CD4-positive, alpha-beta T cell (primary cell): ENCODE measurements at regions not wholly inside any gene's neighbourhood (a gene's known extent, or its start where the extent isn't known, plus 50 kb on each side); places are given as distances from the start of the nearest gene placed in this dataset.

Experiments
- ATAC-seq: fragments of 200-7000 bp; cut with Tn5 transposase; one replicate; pipeline ENCODE4 v1.10.0; 2022; ENCODE audit warnings: mild to moderate bottlenecking; ENCODE audit not compliant: poor library complexity
- CTCF ChIA-PET: fragments of 350-600 bp; sonication (Branson Sonifier 250); formaldehyde crosslinking; loops from one replicate; lab custom pipeline; 2021; ENCODE audit warnings: antibody characterized with exemption, inconsistent platforms; lab: Charles Lee
- POLR2A ChIA-PET: fragments of 350-600 bp; sonication (Branson Sonifier 250); formaldehyde crosslinking; loops from one replicate; lab custom pipeline; 2021; ENCODE audit warnings: antibody characterized with exemption, inconsistent platforms; lab: Charles Lee
- DNase-seq, 14 experiments: peaks; one replicate each; pipeline ENCODE4 v3.0.0-alpha.2; 2013 to 2020; ENCODE audit warnings: mixed read lengths in 2 of 14
- H3K27ac ChIP-seq, 2 donors: one replicate each; pipeline versions ENCODE4 v1.5.1 to v1.7.0; 2013; ENCODE audit warnings: low read length in 2 of 2, low read depth in 1 of 2, mild to moderate bottlenecking in 1 of 2
- H3K27me3 ChIP-seq, 2 experiments: 1 replicate in 1 of 2; 2 replicates in 1 of 2; pipeline versions ENCODE4 v1.6.1 to v1.7.0; 2013; ENCODE audit warnings: low read length in 2 of 2, control low read depth in 1 of 2, mild to moderate bottlenecking in 1 of 2, moderate library complexity in 1 of 2; ENCODE audit not compliant: insufficient read depth in 2 of 2, control insufficient read depth in 1 of 2
- H3K36me3 ChIP-seq: one replicate; pipeline ENCODE4 v1.6.1; 2013; ENCODE audit warnings: low read length, control low read depth; ENCODE audit not compliant: insufficient read depth
- H3K4me1 ChIP-seq: one replicate; pipeline ENCODE4 v1.6.1; 2013; ENCODE audit warnings: low read length, control low read depth; ENCODE audit not compliant: insufficient read depth
- H3K4me3 ChIP-seq: one replicate; pipeline ENCODE4 v1.5.1; 2013; ENCODE audit warnings: mild to moderate bottlenecking, low read length, moderate library complexity
- H3K9me3 ChIP-seq, 2 experiments: 1 replicate in 1 of 2; 2 replicates in 1 of 2; pipeline versions ENCODE4 v1.6.1 to v1.7.0; 2013; ENCODE audit warnings: low read length in 2 of 2, mild to moderate bottlenecking in 2 of 2, control low read depth in 1 of 2, moderate library complexity in 1 of 2; ENCODE audit not compliant: control insufficient read depth in 1 of 2, insufficient read depth in 1 of 2
- H3K27ac Mint-ChIP-seq: one replicate; pipeline ENCODE4 v1.8.0; 2020; ENCODE audit warnings: mixed read lengths
- H3K27me3 Mint-ChIP-seq: one replicate; pipeline ENCODE4 v1.8.0; 2021; ENCODE audit warnings: mixed read lengths
- H3K36me3 Mint-ChIP-seq: one replicate; pipeline ENCODE4 v1.8.0; 2021; ENCODE audit warnings: low read depth, mixed read lengths
- H3K4me1 Mint-ChIP-seq: one replicate; pipeline ENCODE4 v1.8.0; 2021; ENCODE audit warnings: low read depth, mixed read lengths
- H3K4me3 Mint-ChIP-seq: one replicate; pipeline ENCODE4 v1.8.0; 2020; ENCODE audit warnings: mild to moderate bottlenecking, mixed read lengths
- H3K9me3 Mint-ChIP-seq: one replicate; pipeline ENCODE4 v1.8.0; 2020; ENCODE audit warnings: mixed read lengths
- intact Hi-C, 2 experiments: fragments of 100-400 bp; cut with DNase I in 1 of 2; cut with micrococcal nuclease in 1 of 2; formaldehyde crosslinking; loops; one replicate each; pipeline versions ENCODE4 v1.15.1 to v1.9.0; 2023 to 2025; cut with DNase I, micrococcal nuclease
- TF ChIP-seq, protein P1 (sequence below): fragments of 200-600 bp; IDR thresholded peaks from one replicate; pipeline ENCODE4 v1.8.0; 2022; ENCODE audit warnings: antibody characterized with exemption, mild to moderate bottlenecking

DNA sequence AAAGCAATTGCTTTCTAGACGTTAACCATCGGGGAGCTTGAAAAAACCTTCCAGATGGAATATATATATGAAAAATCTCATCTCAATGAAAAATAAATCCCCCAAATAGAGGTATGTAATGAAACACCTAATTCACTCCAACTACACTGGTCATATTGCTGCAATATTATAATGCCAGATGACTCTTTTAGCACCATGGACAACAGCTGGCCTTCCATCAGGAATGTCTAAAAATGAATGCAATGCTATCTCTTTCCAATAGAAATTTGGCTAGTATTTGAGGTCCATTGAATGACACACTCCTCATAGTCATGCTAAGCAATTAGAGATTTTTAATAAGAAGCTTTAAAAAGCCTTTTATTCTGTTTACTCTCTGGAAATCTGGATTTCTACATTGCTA, 340.2 kb upstream of the BRINP1 start:
- TF ChIP-seq, protein P1, sequence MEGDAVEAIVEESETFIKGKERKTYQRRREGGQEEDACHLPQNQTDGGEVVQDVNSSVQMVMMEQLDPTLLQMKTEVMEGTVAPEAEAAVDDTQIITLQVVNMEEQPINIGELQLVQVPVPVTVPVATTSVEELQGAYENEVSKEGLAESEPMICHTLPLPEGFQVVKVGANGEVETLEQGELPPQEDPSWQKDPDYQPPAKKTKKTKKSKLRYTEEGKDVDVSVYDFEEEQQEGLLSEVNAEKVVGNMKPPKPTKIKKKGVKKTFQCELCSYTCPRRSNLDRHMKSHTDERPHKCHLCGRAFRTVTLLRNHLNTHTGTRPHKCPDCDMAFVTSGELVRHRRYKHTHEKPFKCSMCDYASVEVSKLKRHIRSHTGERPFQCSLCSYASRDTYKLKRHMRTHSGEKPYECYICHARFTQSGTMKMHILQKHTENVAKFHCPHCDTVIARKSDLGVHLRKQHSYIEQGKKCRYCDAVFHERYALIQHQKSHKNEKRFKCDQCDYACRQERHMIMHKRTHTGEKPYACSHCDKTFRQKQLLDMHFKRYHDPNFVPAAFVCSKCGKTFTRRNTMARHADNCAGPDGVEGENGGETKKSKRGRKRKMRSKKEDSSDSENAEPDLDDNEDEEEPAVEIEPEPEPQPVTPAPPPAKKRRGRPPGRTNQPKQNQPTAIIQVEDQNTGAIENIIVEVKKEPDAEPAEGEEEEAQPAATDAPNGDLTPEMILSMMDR = no peak
- Histone ChIP-seq H3K36me3 (no peaks in the 10 kb centered on the region), H3K27me3 (no peaks in the 10 kb centered on the region), H3K4me3 (no peak overlapping the region), H3K9me3 (no peaks in the 10 kb centered on the region), H3K4me1 (no peaks in the 10 kb centered on the region), H3K27ac (no peak overlapping the region)
- no peaks in the 10 kb centered on the region for H3K27me3 Mint-ChIP-seq
- ATAC-seq = no peak
- DNase-seq = no peak
- peaks cover 6% of the 10 kb centered on the region for H3K9me3 Mint-ChIP-seq
- no peaks in the 10 kb centered on the region for H3K36me3 Mint-ChIP-seq
- H3K27ac Mint-ChIP-seq = no peak overlapping the region
- H3K4me1 Mint-ChIP-seq = no peaks in the 10 kb centered on the region
- intact Hi-C loops = no loop called here
- H3K4me3 Mint-ChIP-seq = no peak overlapping the region
- POLR2A ChIA-PET = no interaction called here
- CTCF ChIA-PET = no interaction called here

DNA sequence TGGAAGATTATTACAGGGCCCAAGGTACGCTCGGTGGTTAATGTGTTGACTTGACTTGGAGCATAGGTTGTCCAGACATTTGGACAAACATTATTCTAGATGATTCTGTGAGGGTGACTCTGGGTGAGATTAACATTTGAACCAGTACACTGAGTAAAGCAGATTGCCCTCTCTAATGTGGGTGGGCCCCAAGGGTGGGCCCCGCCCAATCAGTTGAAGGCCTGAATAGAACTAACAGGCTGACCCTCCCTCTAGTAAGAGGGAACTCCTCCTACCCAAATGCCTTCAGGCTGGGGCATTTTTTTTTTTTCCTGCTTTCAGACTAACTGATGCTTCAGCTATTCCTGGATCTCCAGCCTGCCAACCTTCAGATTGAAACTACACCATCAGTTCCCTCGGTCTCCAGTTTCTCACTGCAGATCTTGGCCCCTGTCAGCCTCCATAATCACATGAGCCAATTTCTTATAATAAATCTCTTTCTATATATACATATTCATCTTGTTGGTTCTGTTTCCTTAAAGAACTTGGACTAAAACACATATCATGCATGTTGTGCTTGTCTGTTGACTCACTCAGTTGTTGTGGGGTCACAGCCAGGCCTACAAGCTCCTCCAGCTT, 338.1 kb upstream of the BRINP1 start:
- Histone ChIP-seq H3K27ac (no peak overlapping the region), H3K27me3 (no peaks in the 10 kb centered on the region), H3K4me1 (no peaks in the 10 kb centered on the region), H3K9me3 (no peaks in the 10 kb centered on the region), H3K36me3 (no peaks in the 10 kb centered on the region), H3K4me3 (no peak overlapping the region)
- peaks cover 6% of the 10 kb centered on the region for H3K9me3 Mint-ChIP-seq
- ATAC-seq = no peak
- no peak for DNase-seq
- POLR2A ChIA-PET = no interaction called here
- H3K36me3 Mint-ChIP-seq = no peaks in the 10 kb centered on the region
- H3K27me3 Mint-ChIP-seq = no peaks in the 10 kb centered on the region
- no peak overlapping the region for H3K27ac Mint-ChIP-seq
- TF ChIP-seq, protein P1 = no peak
- no peak overlapping the region for H3K4me3 Mint-ChIP-seq
- intact Hi-C loops = no loop called here
- CTCF ChIA-PET = no interaction called here
- H3K4me1 Mint-ChIP-seq = no peaks in the 10 kb centered on the region

DNA sequence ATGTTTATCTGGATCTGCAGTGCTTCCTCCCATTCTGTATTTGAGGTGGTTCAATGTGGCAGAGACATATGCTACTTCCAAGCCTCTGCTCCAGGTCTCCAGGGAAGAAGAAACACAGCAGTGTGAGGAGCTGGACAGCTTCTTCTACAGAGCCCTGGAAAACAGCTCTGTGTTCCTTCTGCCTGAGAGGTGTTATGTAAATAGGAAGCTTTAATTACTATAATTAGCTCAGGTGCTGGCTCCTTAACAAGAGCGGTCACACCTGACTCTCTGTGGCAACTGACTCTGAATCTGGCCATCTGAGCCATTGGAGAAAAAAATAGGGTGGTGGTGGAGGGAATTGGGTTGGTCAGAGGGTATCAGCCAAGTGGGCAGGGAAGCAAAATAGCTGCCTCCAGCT, 332.4 kb upstream of the BRINP1 start:
- H3K36me3 Mint-ChIP-seq = no peaks in the 10 kb centered on the region
- H3K9me3 Mint-ChIP-seq = no peaks in the 10 kb centered on the region
- DNase-seq = no peak
- Histone ChIP-seq H3K9me3 (no peaks in the 10 kb centered on the region), H3K27me3 (no peaks in the 10 kb centered on the region), H3K4me3 (no peak overlapping the region), H3K27ac (no peak overlapping the region), H3K36me3 (no peaks in the 10 kb centered on the region), H3K4me1 (no peaks in the 10 kb centered on the region)
- H3K27ac Mint-ChIP-seq = no peak overlapping the region
- intact Hi-C loops = no loop called here
- TF ChIP-seq, protein P1 = no peak
- no peak overlapping the region for H3K4me3 Mint-ChIP-seq
- ATAC-seq = no peak
- POLR2A ChIA-PET = no interaction called here
- no peaks in the 10 kb centered on the region for H3K4me1 Mint-ChIP-seq
- CTCF ChIA-PET = no interaction called here
- no peaks in the 10 kb centered on the region for H3K27me3 Mint-ChIP-seq
